LNCaP clone FGC (cell line): ENCODE measurements at regions not wholly inside any gene's neighbourhood (a gene's known extent, or its start where the extent isn't known, plus 50 kb on each side); places are given as distances from the start of the nearest gene placed in this dataset.

ENCODE experiments used
- DNase-seq: peaks from one replicate; pipeline ENCODE4 v3.0.0-alpha.2; 2011; ENCODE audit warnings: low read depth
- H3K4me3 ChIP-seq: 2 replicates; pipeline ENCODE4 v1.5.1; 2011; ENCODE audit warnings: mild to moderate bottlenecking, low read depth, low read length, control low read depth
- CTCF ChIP-seq: IDR thresholded peaks from 2 replicates; pipeline ENCODE4 v1.5.1; 2012; ENCODE audit warnings: mild to moderate bottlenecking; ENCODE audit not compliant: control insufficient read depth, insufficient read depth; ENCODE audit errors: extremely low read depth

- no peak for TF ChIP-seq CTCF
- DNase-seq, result no peak
- no peak overlapping the region for H3K4me3 ChIP-seq
Measured at GRCh38 chr7:131224996-131225395, 102.7 kb upstream of the MKLN1 start.

GRCh38 chr7:131225619-131226513, 101.8 kb upstream of the MKLN1 start:
- no peak for DNase-seq
- TF ChIP-seq CTCF, result no peak
- no peak overlapping the region for H3K4me3 ChIP-seq

- no peak for TF ChIP-seq CTCF
- no peak overlapping the region for H3K4me3 ChIP-seq
- DNase-seq, result no peak
Measured at GRCh38 chr7:131226514-131226865, 101.2 kb upstream of the MKLN1 start.

GRCh38 chr7:131231381-131232220, 96.1 kb upstream of the MKLN1 start:
- H3K4me3 ChIP-seq, result no peak overlapping the region
- DNase-seq, result no peak
- no peak for TF ChIP-seq CTCF

GRCh38 chr7:131232768-131233167, 94.9 kb upstream of the MKLN1 start:
- no peak for DNase-seq
- H3K4me3 ChIP-seq, result no peak overlapping the region
- TF ChIP-seq CTCF, result no peak

- no peak for TF ChIP-seq CTCF
- no peak for DNase-seq
- H3K4me3 ChIP-seq, result no peak overlapping the region
Measured at GRCh38 chr7:131233193-131233592, 94.5 kb upstream of the MKLN1 start.
